K562 (cell line): ENCODE measurements at regions not wholly inside any gene's neighbourhood (a gene's known extent, or its start where the extent isn't known, plus 50 kb on each side); places are given as distances from the start of the nearest gene placed in this dataset.

Source experiments
- ATAC-seq: fragments of 200-7000 bp; cut with Tn5 transposase; 3 replicates; pipeline ENCODE4 v1.9.1; 2020; ENCODE audit warnings: moderate library complexity
- BruUV-seq: library from RNA; stranded (reverse); fragments of 400-500 nt; replicated peaks from 2 replicates; lab custom pipeline; 2021; lab: Mats Ljungman, UMichigan
- CTCF ChIA-PET: fragments of 300-600 bp; formaldehyde crosslinking; extraction: SDS; loops from one replicate; lab custom pipeline; 2021; ENCODE audit warnings: low intra/inter-chr PET ratio; lab: Yijun Ruan, JAX
- POLR2A ChIA-PET: fragments of 300-600, 350-650 bp; sonication (Branson Sonifier 250); formaldehyde crosslinking; extraction: SDS; loops from one replicate; lab custom pipeline; 2021; ENCODE audit warnings: antibody characterized with exemption, inconsistent platforms; lab: Yijun Ruan, JAX
- DNase-seq, 4 experiments: peaks; one replicate each; pipeline versions ENCODE4 v3.0.0 to v3.0.0-alpha.2; 2011 to 2018; ENCODE audit warnings: low spot score in 3 of 4, mixed read lengths in 3 of 4; ENCODE audit errors: extremely low read depth in 1 of 4
- FAIRE-seq: peaks from 2 replicates; lab custom pipeline; 2011; peaks lifted over from hg19 to GRCh38; lab: Jason Lieb, UNC
- H2AFZ ChIP-seq: 2 replicates; pipeline ENCODE4 v1.6.0; 2011; ENCODE audit warnings: low read depth, low read length, control low read depth, inconsistent platforms
- H3K27ac ChIP-seq: fragments of 200-600 bp; 3 replicates; pipeline ENCODE4 v1.8.0; 2011; ENCODE audit warnings: low read depth, mild to moderate bottlenecking, control low read depth, inconsistent platforms, low read length, moderate library complexity, mixed read lengths; ENCODE audit errors: extremely low read depth
- H3K27me3 ChIP-seq, 2 experiments: fragments of 300-600 bp in 1 of 2; 2 replicates in 1 of 2; 3 replicates in 1 of 2; pipeline versions ENCODE4 v1.6.0 to v1.8.0; 2011; ENCODE audit warnings: inconsistent platforms in 2 of 2, low read length in 2 of 2, mild to moderate bottlenecking in 1 of 2, mixed read lengths in 1 of 2, moderate library complexity in 1 of 2; ENCODE audit not compliant: control insufficient read depth in 2 of 2, insufficient read depth in 2 of 2
- H3K36me3 ChIP-seq: fragments of 300-600 bp; 3 replicates; pipeline ENCODE4 v1.8.0; 2011; ENCODE audit warnings: mild to moderate bottlenecking, low read length, inconsistent platforms; ENCODE audit not compliant: control insufficient read depth, insufficient read depth
- H3K4me1 ChIP-seq, 2 experiments: fragments of 200-600 bp in 1 of 2; replicated peaks in 1 of 2; 2 replicates in 1 of 2; 3 replicates in 1 of 2; pipeline versions ENCODE4 v1.5.1 to v1.8.0; 2011; ENCODE audit warnings: inconsistent platforms in 2 of 2, low read length in 2 of 2, mild to moderate bottlenecking in 1 of 2, mixed read lengths in 1 of 2, moderate library complexity in 1 of 2; ENCODE audit not compliant: control insufficient read depth in 2 of 2, insufficient read depth in 2 of 2
- H3K4me2 ChIP-seq: 2 replicates; pipeline ENCODE4 v1.6.1; 2011; ENCODE audit warnings: low read length, control low read depth, inconsistent platforms, mixed read lengths; ENCODE audit not compliant: insufficient read depth
- H3K4me3 ChIP-seq: fragments of 200-600 bp; sonication (generic), shearing (Covaris generic); 2 replicates; pipeline ENCODE4 v1.5.1; 2016; ENCODE audit warnings: control low read depth, inconsistent platforms
- H3K79me2 ChIP-seq: fragments of 200-600 bp; 3 replicates; pipeline ENCODE4 v1.8.0; 2011; ENCODE audit warnings: low read length, inconsistent platforms; ENCODE audit not compliant: control insufficient read depth, insufficient read depth
- H3K9ac ChIP-seq, 2 experiments: 2 replicates each; pipeline versions ENCODE4 v1.6.0 to v1.6.1; 2011; ENCODE audit warnings: low read depth in 2 of 2, low read length in 2 of 2, control low read depth in 1 of 2, inconsistent platforms in 1 of 2, mild to moderate bottlenecking in 1 of 2, mixed read lengths in 1 of 2; ENCODE audit not compliant: insufficient read depth in 1 of 2
- H3K9me1 ChIP-seq: one replicate; pipeline ENCODE4 v1.6.0; 2011; ENCODE audit warnings: inconsistent platforms, mild to moderate bottlenecking, low read length, moderate library complexity; ENCODE audit not compliant: control insufficient read depth, insufficient read depth
- H3K9me3 ChIP-seq: replicated peaks from 2 replicates; pipeline ENCODE4 v1.5.1; 2011; ENCODE audit warnings: low read depth, low read length, inconsistent platforms; ENCODE audit not compliant: control insufficient read depth, insufficient read depth
- H4K20me1 ChIP-seq: replicated peaks from 2 replicates; pipeline ENCODE4 v1.6.1; 2011; ENCODE audit warnings: low read length, inconsistent platforms, mixed read lengths; ENCODE audit not compliant: control insufficient read depth, insufficient read depth
- CEBPB ChIP-seq: fragments of 450-650 bp; IDR thresholded peaks from 2 replicates; pipeline ENCODE4 v1.6.1; 2016; ENCODE audit warnings: missing genetic modification characterization, missing compliant biosample characterization
- POLR2G ChIP-seq: fragments of 200-400 bp; formaldehyde crosslinking; IDR thresholded peaks from 2 replicates; pipeline ENCODE4 v1.6.1; 2017; ENCODE audit warnings: low read depth, mild to moderate bottlenecking, antibody characterized with exemption, low read length, moderate library complexity
- SAFB2 ChIP-seq: fragments of 200-400 bp; formaldehyde crosslinking; IDR thresholded peaks from 2 replicates; pipeline ENCODE4 v1.6.1; 2018; ENCODE audit warnings: borderline replicate concordance, low read length, low read depth, moderate library complexity; ENCODE audit not compliant: severe bottlenecking
- WHSC1 ChIP-seq: IDR thresholded peaks from one replicate; pipeline ENCODE4 v1.6.1; 2012; ENCODE audit warnings: low read length, control low read depth, inconsistent platforms
- WGBS: fragments of 100-300 bp; shearing (Covaris generic); methylation state at CpG from one replicate; pipeline ENCODE4 v1.1.6; 2016; ENCODE audit warnings: low coverage, mixed read lengths; ENCODE audit not compliant: insufficient coverage; ENCODE audit errors: missing lambda C conversion rate; 5-methylcytosine and 5-hydroxymethylcytosine counted together
- in situ Hi-C: fragments of 300-500 bp; cut with MboI; formaldehyde crosslinking; loops from 4 replicates; pipeline ENCODE4 v1.15.0; 2018; ENCODE audit warnings: inconsistent platforms, mixed read lengths
- intact Hi-C: fragments of 100-400 bp; cut with micrococcal nuclease; formaldehyde crosslinking; loops from 2 replicates; pipeline ENCODE4 v1.14.2; 2022
- TF ChIP-seq, protein P1 (sequence below): fragments of 250-450 bp; sonication (Bioruptor Pico); IDR thresholded peaks from 2 replicates; pipeline ENCODE4 v1.4.0; 2020

DNA sequence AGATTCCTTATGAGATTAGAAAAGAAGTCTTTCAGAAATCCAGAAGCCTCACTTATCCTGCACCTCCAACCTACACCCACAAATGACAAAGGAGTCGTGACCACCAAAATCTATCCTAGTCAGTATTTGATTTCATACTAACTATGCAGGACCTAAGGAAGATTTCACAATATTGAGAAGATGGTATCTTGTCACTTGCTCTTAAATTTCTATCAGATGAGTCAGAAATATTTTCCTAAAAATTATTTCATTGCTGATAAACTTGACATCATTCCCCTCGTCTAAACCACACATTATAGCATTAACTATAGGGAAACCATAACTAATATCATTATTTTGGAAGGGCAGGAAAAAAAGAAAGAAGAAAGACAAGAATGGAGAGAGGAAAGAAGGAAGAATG is 138.0 kb upstream of the THBS1 start:
- CTCF ChIA-PET, result no interaction called here
- DNase-seq (no peak), FAIRE-seq (no peak), ATAC-seq (no peak)
- no peak overlapping the region for H3K27ac ChIP-seq
- TF ChIP-seq, protein P1, sequence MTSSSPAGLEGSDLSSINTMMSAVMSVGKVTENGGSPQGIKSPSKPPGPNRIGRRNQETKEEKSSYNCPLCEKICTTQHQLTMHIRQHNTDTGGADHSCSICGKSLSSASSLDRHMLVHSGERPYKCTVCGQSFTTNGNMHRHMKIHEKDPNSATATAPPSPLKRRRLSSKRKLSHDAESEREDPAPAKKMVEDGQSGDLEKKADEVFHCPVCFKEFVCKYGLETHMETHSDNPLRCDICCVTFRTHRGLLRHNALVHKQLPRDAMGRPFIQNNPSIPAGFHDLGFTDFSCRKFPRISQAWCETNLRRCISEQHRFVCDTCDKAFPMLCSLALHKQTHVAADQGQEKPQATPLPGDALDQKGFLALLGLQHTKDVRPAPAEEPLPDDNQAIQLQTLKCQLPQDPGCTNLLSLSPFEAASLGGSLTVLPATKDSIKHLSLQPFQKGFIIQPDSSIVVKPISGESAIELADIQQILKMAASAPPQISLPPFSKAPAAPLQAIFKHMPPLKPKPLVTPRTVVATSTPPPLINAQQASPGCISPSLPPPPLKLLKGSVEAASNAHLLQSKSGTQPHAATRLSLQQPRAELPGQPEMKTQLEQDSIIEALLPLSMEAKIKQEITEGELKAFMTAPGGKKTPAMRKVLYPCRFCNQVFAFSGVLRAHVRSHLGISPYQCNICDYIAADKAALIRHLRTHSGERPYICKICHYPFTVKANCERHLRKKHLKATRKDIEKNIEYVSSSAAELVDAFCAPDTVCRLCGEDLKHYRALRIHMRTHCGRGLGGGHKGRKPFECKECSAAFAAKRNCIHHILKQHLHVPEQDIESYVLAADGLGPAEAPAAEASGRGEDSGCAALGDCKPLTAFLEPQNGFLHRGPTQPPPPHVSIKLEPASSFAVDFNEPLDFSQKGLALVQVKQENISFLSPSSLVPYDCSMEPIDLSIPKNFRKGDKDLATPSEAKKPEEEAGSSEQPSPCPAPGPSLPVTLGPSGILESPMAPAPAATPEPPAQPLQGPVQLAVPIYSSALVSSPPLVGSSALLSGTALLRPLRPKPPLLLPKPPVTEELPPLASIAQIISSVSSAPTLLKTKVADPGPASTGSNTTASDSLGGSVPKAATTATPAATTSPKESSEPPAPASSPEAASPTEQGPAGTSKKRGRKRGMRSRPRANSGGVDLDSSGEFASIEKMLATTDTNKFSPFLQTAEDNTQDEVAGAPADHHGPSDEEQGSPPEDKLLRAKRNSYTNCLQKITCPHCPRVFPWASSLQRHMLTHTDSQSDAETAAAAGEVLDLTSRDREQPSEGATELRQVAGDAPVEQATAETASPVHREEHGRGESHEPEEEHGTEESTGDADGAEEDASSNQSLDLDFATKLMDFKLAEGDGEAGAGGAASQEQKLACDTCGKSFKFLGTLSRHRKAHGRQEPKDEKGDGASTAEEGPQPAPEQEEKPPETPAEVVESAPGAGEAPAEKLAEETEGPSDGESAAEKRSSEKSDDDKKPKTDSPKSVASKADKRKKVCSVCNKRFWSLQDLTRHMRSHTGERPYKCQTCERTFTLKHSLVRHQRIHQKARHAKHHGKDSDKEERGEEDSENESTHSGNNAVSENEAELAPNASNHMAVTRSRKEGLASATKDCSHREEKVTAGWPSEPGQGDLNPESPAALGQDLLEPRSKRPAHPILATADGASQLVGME (CRISPR knock-in tag), result no peak
- no peak for TF ChIP-seq WHSC1
- no peak for TF ChIP-seq POLR2G
- TF ChIP-seq CEBPB, result peak; percentile 38; the same call in 1 of the 2 replicates
- no peak for TF ChIP-seq SAFB2
- H3K4me3 ChIP-seq, result no peak overlapping the region
- BruUV-seq, result no TSS peak
- intact Hi-C loops (no loop called here), in situ Hi-C loops (no loop called here)
- no peaks in the 10 kb centered on the region for H3K79me2 ChIP-seq
- WGBS, result 0% methylated on average over 2 of the region's 2 CpGs
- no peaks in the 10 kb centered on the region for H3K9me3 ChIP-seq
- H3K4me1 ChIP-seq, result no peaks in the 10 kb centered on the region
- no peaks in the 10 kb centered on the region for H4K20me1 ChIP-seq
- no peak overlapping the region for H3K4me2 ChIP-seq
- H2AFZ ChIP-seq, result no peak overlapping the region
- POLR2A ChIA-PET, result no interaction called here
- H3K9ac ChIP-seq, result no peak overlapping the region
- H3K27me3 ChIP-seq, result peaks cover 0 to 10% of the 10 kb centered on the region in 2 experiments; a peak in 3 of 5 replicates
- no peaks in the 10 kb centered on the region for H3K36me3 ChIP-seq
- H3K9me1 ChIP-seq, result no peaks in the 10 kb centered on the region
